Heart left ventricle (tissue), 13 donors: ENCODE measurements at regions not wholly inside any gene's neighbourhood (a gene's known extent, or its start where the extent isn't known, plus 50 kb on each side); places are given as distances from the start of the nearest gene placed in this dataset.

Experiments used
- CTCF ChIP-seq, 12 donors: fragments of 200-600 bp; sonication (generic) in 4 of 12; IDR thresholded peaks; one replicate each; pipeline versions ENCODE4 v1.5.0 to v1.8.0; 2018 to 2022; ENCODE audit warnings: antibody characterized with exemption in 12 of 12, mild to moderate bottlenecking in 5 of 12
- POLR2A ChIP-seq, 2 donors: fragments of 450-650 bp; IDR thresholded peaks; one replicate each; pipeline ENCODE4 v1.6.1; 2017; ENCODE audit warnings: antibody characterized with exemption in 2 of 2, mild to moderate bottlenecking in 2 of 2, moderate library complexity in 2 of 2
- donor health status: ischemic (EF 13 %, LVEDD 7.1; RV severe dilation, severe dysfunction).
- donor health status: DM: no; HTN: yes; CAD: no.
- donor health status: DM: no; HTN: no; CAD: no.
- donor health status: ischemic (EF 25% LVEDD 6.9; RV normal size, moderate dysfunction).
- donor health status: ischemic (EF 25% LVEDD 5.7; RV mildly dilated, moderate dysfunction).
- donor health status: ischemic (EF 35%, LVEDD 5.7; RV mildly dilated, moderate dysfunction).
- donor health status: nonischemic (EF 11% LVEDD 7.7; RV severe dilation, severe dysfunction).
- donor health status: DM: yes; HTN: yes; CAD: no.
- donor health status: PGD.
- donor health status: ischemic (EF 29% LVEDD 5.4; RV normal size, mild dysfunction).
- donor health status: nonischemic (EF 23%, LVEDD 6.1; RV moderate dilation, normal function).

GRCh38 chr12:18907127-18907526 is 169.2 kb downstream of the CAPZA3 start:
- TF ChIP-seq CTCF (IDR thresholded peaks at IDR 0.05), result no peak
- TF ChIP-seq POLR2A (IDR thresholded peaks at IDR 0.05), result no peak
